PC-3 (cell line): ENCODE measurements at regions not wholly inside any gene's neighbourhood (a gene's known extent, or its start where the extent isn't known, plus 50 kb on each side); places are given as distances from the start of the nearest gene placed in this dataset.

Experiments used
- ATAC-seq: fragments of 200-7000 bp; cut with Tn5 transposase; 2 replicates; pipeline ENCODE4 v1.9.1; 2020; ENCODE audit warnings: mild to moderate bottlenecking, moderate library complexity
- BruUV-seq: library from RNA; stranded (reverse); fragments of 400-500 nt; replicated peaks from 2 replicates; lab custom pipeline; 2021; lab: Mats Ljungman, UMichigan
- CTCF ChIA-PET: fragments of 300-600 bp; sonication (Branson Sonifier 250); formaldehyde crosslinking; loops from one replicate; lab custom pipeline; 2022; ENCODE audit warnings: antibody characterized with exemption; lab: Charles Lee
- POLR2A ChIA-PET: fragments of 300-600 bp; sonication (Branson Sonifier 250); formaldehyde crosslinking; loops from one replicate; lab custom pipeline; 2022; ENCODE audit warnings: antibody characterized with exemption; ENCODE audit not compliant: unreplicated experiment; lab: Charles Lee
- DNase-seq: peaks from one replicate; pipeline ENCODE4 v3.0.0-alpha.2; 2015
- H2AFZ ChIP-seq: fragments of 300-600 bp; sonication (generic); 2 replicates; pipeline ENCODE4 v1.6.0; 2016; ENCODE audit warnings: antibody characterized with exemption, low read length
- H3F3A ChIP-seq: fragments of 300-600 bp; sonication (generic); one replicate; pipeline ENCODE4 v1.6.0; 2017; ENCODE audit warnings: antibody characterized with exemption, low read length, control low read depth, mild to moderate bottlenecking; ENCODE audit not compliant: unreplicated experiment
- H3K27ac ChIP-seq: fragments of 300-600 bp; sonication (generic); 2 replicates; pipeline ENCODE4 v1.5.1; 2016; ENCODE audit warnings: mild to moderate bottlenecking, low read length
- H3K27me3 ChIP-seq: fragments of 300-600 bp; sonication (generic); 2 replicates; pipeline ENCODE4 v1.6.1; 2016; ENCODE audit warnings: low read length, mixed read lengths
- H3K36me3 ChIP-seq: fragments of 300-600 bp; sonication (generic); 2 replicates; pipeline ENCODE4 v1.6.1; 2016; ENCODE audit warnings: low read depth, mixed run types, low read length, mixed read lengths
- H3K4me1 ChIP-seq: fragments of 300-600 bp; sonication (generic); 2 replicates; pipeline ENCODE4 v1.5.1; 2016; ENCODE audit warnings: low read length; ENCODE audit not compliant: insufficient read depth
- H3K4me2 ChIP-seq: fragments of 300-600 bp; sonication (generic); 2 replicates; pipeline ENCODE4 v1.6.0; 2016; ENCODE audit warnings: low read length
- H3K4me3 ChIP-seq: fragments of 300-600 bp; sonication (generic); 2 replicates; pipeline ENCODE4 v1.5.1; 2016; ENCODE audit warnings: mild to moderate bottlenecking, low read length, mixed read lengths
- H3K79me2 ChIP-seq: fragments of 300-600 bp; sonication (generic); 2 replicates; pipeline ENCODE4 v1.6.1; 2017; ENCODE audit warnings: low read length, mixed read lengths
- H3K9ac ChIP-seq: fragments of 300-600 bp; sonication (generic); 2 replicates; pipeline ENCODE4 v1.6.0; 2016; ENCODE audit warnings: mild to moderate bottlenecking, low read length
- H3K9me2 ChIP-seq: fragments of 300-600 bp; sonication (generic); replicated peaks from 2 replicates; pipeline ENCODE4 v1.6.1; 2016; ENCODE audit warnings: mixed run types, low read length, mixed read lengths
- H3K9me3 ChIP-seq: fragments of 300-600 bp; sonication (generic); 2 replicates; pipeline ENCODE4 v1.6.1; 2016; ENCODE audit warnings: low read length, mixed read lengths
- H4K20me1 ChIP-seq: fragments of 300-600 bp; sonication (generic); 2 replicates; pipeline ENCODE4 v1.6.1; 2016; ENCODE audit warnings: low read length, mixed read lengths
- CTCF ChIP-seq: fragments of 300-600 bp; sonication (generic); conservative IDR thresholded peaks from 2 replicates; pipeline ENCODE4 v1.5.1; 2017; ENCODE audit warnings: antibody characterized with exemption, low read depth, mild to moderate bottlenecking, low read length
- EZH2 ChIP-seq: fragments of 300-600 bp; sonication (generic); IDR thresholded peaks from one replicate; pipeline ENCODE4 v1.6.1; 2017; ENCODE audit warnings: antibody characterized with exemption, mild to moderate bottlenecking, low read length; ENCODE audit not compliant: unreplicated experiment
- EZH2phosphoT487 ChIP-seq: fragments of 300-600 bp; sonication (generic); IDR thresholded peaks from 2 replicates; pipeline ENCODE4 v1.6.1; 2018; ENCODE audit warnings: mild to moderate bottlenecking, antibody characterized with exemption, low read length, borderline replicate concordance
- intact Hi-C: fragments of 100-400 bp; cut with micrococcal nuclease; formaldehyde crosslinking; loops from 2 replicates; pipeline ENCODE4 v1.9.0; 2023

GRCh38 chr3:5687230-5687629 lies 499.7 kb downstream of the EDEM1 start:
- Histone ChIP-seq H3K9ac (no peak overlapping the region), H3K4me3 (no peak overlapping the region), H3K36me3 (peaks cover 32% of the 10 kb centered on the region), H3K9me2 (no peaks in the 10 kb centered on the region), H2AFZ (no peak overlapping the region), H3F3A (no peaks in the 10 kb centered on the region), H4K20me1 (no peaks in the 10 kb centered on the region), H3K4me2 (no peak overlapping the region), H3K79me2 (no peaks in the 10 kb centered on the region), H3K4me1 (no peaks in the 10 kb centered on the region), H3K9me3 (peaks cover 14% of the 10 kb centered on the region; the same call in 1 of the 2 replicates), H3K27ac (no peak overlapping the region), H3K27me3 (no peaks in the 10 kb centered on the region)
- no TSS peak for BruUV-seq
- no peak for ATAC-seq
- CTCF ChIA-PET, result no interaction called here
- intact Hi-C loops, result no loop called here
- no peak for DNase-seq
- TF ChIP-seq EZH2 (no peak), CTCF (no peak), EZH2phosphoT487 (no peak)
- POLR2A ChIA-PET, result no interaction called here

GRCh38 chr3:5690490-5690889 lies 503.0 kb downstream of the EDEM1 start:
- ChIA-PET CTCF (no interaction called here), POLR2A (no interaction called here)
- Histone ChIP-seq H3K4me3 (no peak overlapping the region; the same call in 1 of the 2 replicates), H3K36me3 (peaks cover 58% of the 10 kb centered on the region), H3K9me2 (no peaks in the 10 kb centered on the region), H4K20me1 (no peaks in the 10 kb centered on the region), H3K4me1 (no peaks in the 10 kb centered on the region), H3K27me3 (no peaks in the 10 kb centered on the region), H3K27ac (no peak overlapping the region), H3F3A (no peaks in the 10 kb centered on the region), H2AFZ (no peak overlapping the region), H3K9ac (no peak overlapping the region), H3K9me3 (peaks cover 14% of the 10 kb centered on the region; the same call in 1 of the 2 replicates), H3K4me2 (no peak overlapping the region), H3K79me2 (peaks cover 14% of the 10 kb centered on the region)
- intact Hi-C loops, result no loop called here
- no peak for TF ChIP-seq EZH2phosphoT487
- no peak for TF ChIP-seq EZH2
- ATAC-seq, result no peak
- no TSS peak for BruUV-seq
- no peak for DNase-seq

GRCh38 chr3:5690904-5691532 lies 503.5 kb downstream of the EDEM1 start:
- Histone ChIP-seq H3K27ac (no peak overlapping the region), H3K36me3 (peaks cover 59% of the 10 kb centered on the region), H3K27me3 (no peaks in the 10 kb centered on the region), H3F3A (no peaks in the 10 kb centered on the region), H3K9me2 (no peaks in the 10 kb centered on the region), H3K9ac (no peak overlapping the region), H3K79me2 (peaks cover 19% of the 10 kb centered on the region), H3K4me1 (no peaks in the 10 kb centered on the region), H4K20me1 (no peaks in the 10 kb centered on the region), H3K4me3 (no peak overlapping the region; the same call in 1 of the 2 replicates), H3K4me2 (no peak overlapping the region), H3K9me3 (peaks cover 14% of the 10 kb centered on the region; the same call in 1 of the 2 replicates), H2AFZ (no peak overlapping the region)
- TF ChIP-seq CTCF (no peak), EZH2 (no peak), EZH2phosphoT487 (no peak)
- ChIA-PET POLR2A (no interaction called here), CTCF (no interaction called here)
- DNase-seq (peak; percentile 32), ATAC-seq (no peak)
- no TSS peak for BruUV-seq
- intact Hi-C loops, result no loop called here
